H9 (cell line): ENCODE measurements at regions not wholly inside any gene's neighbourhood (a gene's known extent, or its start where the extent isn't known, plus 50 kb on each side); places are given as distances from the start of the nearest gene placed in this dataset.

ENCODE experiments used
- DNase-seq: peaks from one replicate; pipeline ENCODE4 v3.0.0-alpha.2; 2017
- H2AFZ ChIP-seq: one replicate; pipeline ENCODE4 v1.6.1; 2013; ENCODE audit warnings: mild to moderate bottlenecking, low read length, control low read depth, moderate library complexity
- H2AK5ac ChIP-seq: 2 replicates; pipeline ENCODE4 v1.6.1; 2013; ENCODE audit warnings: low read length, control low read depth, mixed read lengths; ENCODE audit not compliant: insufficient read length
- H2BK120ac ChIP-seq: one replicate; pipeline ENCODE4 v1.6.1; 2013; ENCODE audit warnings: low read depth, mild to moderate bottlenecking, low read length, control low read depth, inconsistent platforms; ENCODE audit not compliant: poor library complexity, severe bottlenecking
- H2BK12ac ChIP-seq: 2 replicates; pipeline ENCODE4 v1.6.1; 2013; ENCODE audit warnings: low read length, control low read depth, mixed read lengths, low read depth; ENCODE audit not compliant: insufficient read length
- H2BK15ac ChIP-seq: 2 replicates; pipeline ENCODE4 v1.6.1; 2013; ENCODE audit warnings: low read depth, low read length, control low read depth
- H2BK20ac ChIP-seq: one replicate; pipeline ENCODE4 v1.6.1; 2013; ENCODE audit warnings: low read depth, mild to moderate bottlenecking, low read length, control low read depth, inconsistent platforms; ENCODE audit not compliant: poor library complexity, severe bottlenecking
- H2BK5ac ChIP-seq: 2 replicates; pipeline ENCODE4 v1.6.1; 2013; ENCODE audit warnings: low read length, control low read depth, mixed read lengths; ENCODE audit not compliant: insufficient read length
- H3K14ac ChIP-seq: 2 replicates; pipeline ENCODE4 v1.6.1; 2013; ENCODE audit warnings: low read length, control low read depth; ENCODE audit not compliant: insufficient read depth
- H3K18ac ChIP-seq: 2 replicates; pipeline ENCODE4 v1.6.1; 2013; ENCODE audit warnings: low read depth, mild to moderate bottlenecking, mixed read lengths, low read length, control low read depth; ENCODE audit not compliant: insufficient read length
- H3K23ac ChIP-seq: 2 replicates; pipeline ENCODE4 v1.6.1; 2013; ENCODE audit warnings: low read length, control low read depth, mixed read lengths, low read depth; ENCODE audit not compliant: insufficient read length
- H3K23me2 ChIP-seq: 2 replicates; pipeline ENCODE4 v1.6.1; 2013; ENCODE audit warnings: low read depth, mild to moderate bottlenecking, mixed read lengths, low read length, control low read depth; ENCODE audit not compliant: insufficient read length, poor library complexity, severe bottlenecking
- H3K27ac ChIP-seq: 2 replicates; pipeline ENCODE4 v1.5.1; 2013; ENCODE audit warnings: low read length, control low read depth, mixed read lengths, low read depth; ENCODE audit not compliant: insufficient read length
- H3K27me3 ChIP-seq: 2 replicates; pipeline ENCODE4 v1.6.1; 2013; ENCODE audit warnings: low read length, control low read depth, inconsistent platforms; ENCODE audit not compliant: insufficient read depth
- H3K4ac ChIP-seq: 2 replicates; pipeline ENCODE4 v1.6.1; 2013; ENCODE audit warnings: low read depth, mild to moderate bottlenecking, control low read depth, inconsistent platforms, low read length, moderate library complexity
- H3K4me1 ChIP-seq: 2 replicates; pipeline ENCODE4 v1.6.1; 2013; ENCODE audit warnings: low read length, control low read depth, inconsistent platforms; ENCODE audit not compliant: insufficient read depth
- H3K4me2 ChIP-seq: 2 replicates; pipeline ENCODE4 v1.6.1; 2013; ENCODE audit warnings: low read length, control low read depth, mixed read lengths; ENCODE audit not compliant: insufficient read length, insufficient read depth
- H3K56ac ChIP-seq: 2 replicates; pipeline ENCODE4 v1.6.1; 2013; ENCODE audit warnings: low read depth, mild to moderate bottlenecking, mixed read lengths, low read length, control low read depth; ENCODE audit not compliant: insufficient read length
- H3K79me1 ChIP-seq: 2 replicates; pipeline ENCODE4 v1.6.1; 2013; ENCODE audit warnings: low read depth, mild to moderate bottlenecking, moderate library complexity, low read length, control low read depth, inconsistent platforms; ENCODE audit not compliant: insufficient read depth, poor library complexity, severe bottlenecking
- H3K79me2 ChIP-seq: 2 replicates; pipeline ENCODE4 v1.6.1; 2013; ENCODE audit warnings: low read length, control low read depth, inconsistent platforms; ENCODE audit not compliant: insufficient read depth
- H3K9ac ChIP-seq: 2 replicates; pipeline ENCODE4 v1.6.1; 2013; ENCODE audit warnings: low read length, control low read depth, mixed read lengths; ENCODE audit not compliant: insufficient read length; ENCODE audit errors: extremely low read depth
- H3K9me3 ChIP-seq: one replicate; pipeline ENCODE4 v1.6.1; 2013; ENCODE audit warnings: low read depth, low read length, inconsistent platforms; ENCODE audit not compliant: control insufficient read depth
- H3T11ph ChIP-seq: one replicate; pipeline ENCODE4 v1.6.1; 2013; ENCODE audit warnings: mild to moderate bottlenecking, low read length, control low read depth, inconsistent platforms
- H4K20me1 ChIP-seq: one replicate; pipeline ENCODE4 v1.6.1; 2013; ENCODE audit not compliant: control insufficient read depth, insufficient read length, insufficient read depth
- H4K5ac ChIP-seq: 2 replicates; pipeline ENCODE4 v1.6.1; 2013; ENCODE audit warnings: low read depth, mild to moderate bottlenecking, mixed read lengths, low read length, control low read depth; ENCODE audit not compliant: insufficient read length
- H4K8ac ChIP-seq: replicated peaks from 2 replicates; pipeline ENCODE4 v1.6.1; 2013; ENCODE audit warnings: low read length, control low read depth, mixed read lengths, low read depth; ENCODE audit not compliant: insufficient read length
- H4K91ac ChIP-seq: 2 replicates; pipeline ENCODE4 v1.6.1; 2013; ENCODE audit warnings: low read depth, mild to moderate bottlenecking, moderate library complexity, mixed read lengths, low read length, control low read depth; ENCODE audit not compliant: insufficient read length
- H3K27ac Mint-ChIP-seq, 3 experiments: 2 replicates in 2 of 3; 3 replicates in 1 of 3; pipeline ENCODE4 v1.8.0; 2020 to 2021; ENCODE audit warnings: mixed read lengths in 3 of 3, mild to moderate bottlenecking in 1 of 3, moderate library complexity in 1 of 3
- H3K27me3 Mint-ChIP-seq: 2 replicates; pipeline ENCODE4 v1.8.0; 2021; ENCODE audit warnings: low read depth, mild to moderate bottlenecking, moderate library complexity, mixed read lengths
- H3K36me3 Mint-ChIP-seq, 3 experiments: 2 replicates in 2 of 3; 3 replicates in 1 of 3; pipeline ENCODE4 v1.8.0; 2020 to 2021; ENCODE audit warnings: low read depth in 3 of 3, mixed read lengths in 3 of 3; ENCODE audit not compliant: insufficient read depth in 1 of 3
- H3K4me1 Mint-ChIP-seq, 2 experiments: 2 replicates each; pipeline ENCODE4 v1.8.0; 2020; ENCODE audit warnings: mixed read lengths in 2 of 2
- H3K4me3 Mint-ChIP-seq, 2 experiments: 2 replicates in 1 of 2; 3 replicates in 1 of 2; pipeline ENCODE4 v1.8.0; 2020 to 2021; ENCODE audit warnings: mild to moderate bottlenecking in 2 of 2, mixed read lengths in 2 of 2, moderate library complexity in 1 of 2
- H3K9me3 Mint-ChIP-seq, 2 experiments: 2 replicates in 1 of 2; 3 replicates in 1 of 2; pipeline ENCODE4 v1.8.0; 2020; ENCODE audit warnings: mild to moderate bottlenecking in 2 of 2, mixed read lengths in 2 of 2, moderate library complexity in 1 of 2
- CTCF ChIP-seq: fragments of 200-600 bp; sonication (generic); conservative IDR thresholded peaks from 3 replicates; pipeline ENCODE4 v1.8.0; 2021; ENCODE audit warnings: antibody characterized with exemption, mild to moderate bottlenecking
- WGBS: extraction: QIAGEN DNeasy Blood & Tissue Kit; methylation state at CpG from one replicate; pipeline ENCODE4 v1.1.7; 2013; ENCODE audit warnings: missing lambda C conversion rate, low lambda C conversion rate, mixed read lengths; ENCODE audit not compliant: insufficient read length; ENCODE audit errors: extremely low coverage; 5-methylcytosine and 5-hydroxymethylcytosine counted together

- H2BK120ac ChIP-seq = no peak overlapping the region
- no peaks in the 10 kb centered on the region; the same call in 1 of the 2 replicates for H3K27me3 Mint-ChIP-seq
- H3K4ac ChIP-seq = no peak overlapping the region
- H2BK5ac ChIP-seq = no peak overlapping the region
- no peaks in the 10 kb centered on the region for H3K27me3 ChIP-seq
- no peak overlapping the region for H3K4me2 ChIP-seq
- H3K79me2 ChIP-seq = no peaks in the 10 kb centered on the region
- no peak for TF ChIP-seq CTCF
- H2BK15ac ChIP-seq = no peak overlapping the region
- no peak overlapping the region for H3K23ac ChIP-seq
- H4K20me1 ChIP-seq = no peaks in the 10 kb centered on the region
- peaks cover 2 to 7% of the 10 kb centered on the region in 2 experiments; a peak in 3 of 5 replicates for H3K9me3 Mint-ChIP-seq
- no peak overlapping the region for H2BK20ac ChIP-seq
- no peaks in the 10 kb centered on the region for H3K23me2 ChIP-seq
- no peak overlapping the region for H4K91ac ChIP-seq
- no peak overlapping the region for H3K9ac ChIP-seq
- no peak overlapping the region for H4K8ac ChIP-seq
- no peak overlapping the region for H4K5ac ChIP-seq
- DNase-seq = no peak
- H3T11ph ChIP-seq = no peak overlapping the region
- no peaks in the 10 kb centered on the region; a peak in 1 of 7 replicates for H3K36me3 Mint-ChIP-seq
- no peak overlapping the region for H3K4me3 Mint-ChIP-seq
- no peak overlapping the region for H3K56ac ChIP-seq
- H2AK5ac ChIP-seq = no peak overlapping the region
- H3K79me1 ChIP-seq = no peaks in the 10 kb centered on the region
- H2AFZ ChIP-seq = no peak overlapping the region
- H2BK12ac ChIP-seq = no peak overlapping the region
- no peak overlapping the region for H3K18ac ChIP-seq
- no peaks in the 10 kb centered on the region for H3K4me1 ChIP-seq
- H3K27ac ChIP-seq = no peak overlapping the region
- H3K14ac ChIP-seq = no peak overlapping the region
- no CpG with 5 or more reads among the region's 3 CpGs for WGBS
- H3K4me1 Mint-ChIP-seq = 0 out of 4 replicates have a peak, but pooled peaks cover 0 to 2% of the 10 kb centered on the region in 2 experiments
- no peaks in the 10 kb centered on the region for H3K9me3 ChIP-seq
- no peak overlapping the region for H3K27ac Mint-ChIP-seq
Observed at GRCh38 chr11:112579282-112579681, 318.6 kb upstream of the PLET1 start.
